ENCODE measurements at regions not wholly inside any gene's neighbourhood (a gene's known extent, or its start where the extent isn't known, plus 50 kb on each side); places are given as distances from the start of the nearest gene placed in this dataset.
A peak's percentile ranks its signal among the peaks of the same experiment; 100 is the strongest.

DNA sequence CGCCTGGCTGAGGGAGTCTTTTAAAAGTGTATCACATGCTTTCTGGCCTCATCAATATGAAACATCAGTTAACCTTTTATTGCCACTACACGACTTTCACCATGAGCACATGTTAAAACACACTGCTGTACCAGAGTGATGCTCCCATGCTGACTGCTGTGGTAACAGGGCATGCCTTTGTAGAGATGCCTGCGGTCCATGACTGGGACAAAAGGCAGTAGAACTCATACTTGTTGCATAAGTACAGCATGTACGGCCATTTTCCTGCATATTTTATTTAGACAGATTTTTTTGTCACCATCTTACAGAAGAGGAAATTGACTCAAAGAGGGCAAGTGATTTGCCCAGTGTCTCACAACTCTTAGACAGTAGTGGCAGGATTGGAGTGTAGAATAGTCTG lies 105.7 kb upstream of the ADAMTSL1 start:
- Histone ChIP-seq H2BK12ac (ENCODE audit: low read length in 2 of 2) (no peak overlapping the region), H3K4me2 (ENCODE audit: low read length, poor library complexity, severe bottlenecking) (no peak overlapping the region), H3K27ac (ENCODE audit: low read length, poor library complexity, severe bottlenecking) (no peak overlapping the region), H3K27me3 (ENCODE audit: control insufficient read depth in 1 of 2, insufficient read depth in 1 of 2, low read length in 2 of 2) (no peaks in the 10 kb centered on the region), H2BK120ac (ENCODE audit: low read depth, low read length) (no peak overlapping the region), H4K91ac (ENCODE audit: low read length) (no peak overlapping the region), H2AK5ac (ENCODE audit: low read length, severe bottlenecking) (no peak overlapping the region), H2BK5ac (ENCODE audit: low read depth, low read length, poor library complexity, severe bottlenecking) (no peak overlapping the region), H3K4me1 (ENCODE audit: control insufficient read depth, insufficient read depth, low read depth, low read length) (peaks cover 3% of the 10 kb centered on the region), H3K4ac (ENCODE audit: low read depth in 1 of 2, low read length in 2 of 2) (no peak overlapping the region), H2AFZ (ENCODE audit: low read depth, low read length) (no peak overlapping the region), H3K79me1 (replicated peaks; ENCODE audit: low read length, poor library complexity, severe bottlenecking) (no peaks in the 10 kb centered on the region), H3K18ac (ENCODE audit: low read depth in 1 of 2, low read length in 2 of 2) (no peak overlapping the region), H3K23ac (ENCODE audit: low read length in 2 of 2) (no peak overlapping the region), H3K9me3 (ENCODE audit: control insufficient read depth, low read length) (no peaks in the 10 kb centered on the region), H2BK15ac (ENCODE audit: low read depth, poor library complexity, severe bottlenecking) (no peak overlapping the region), H3K14ac (ENCODE audit: low read length in 2 of 2) (no peak overlapping the region), H4K8ac (ENCODE audit: low read length) (no peak overlapping the region), H3K36me3 (ENCODE audit: control insufficient read depth in 1 of 2, insufficient read depth in 2 of 2, low read depth in 1 of 2, low read length in 2 of 2) (no peaks in the 10 kb centered on the region), H3K4me3 (ENCODE audit: insufficient read depth in 1 of 2, low read depth in 1 of 2, low read length in 2 of 2) (no peak overlapping the region), H3K9ac (ENCODE audit: low read length) (no peak overlapping the region)
- 93% methylated on average over 3 of the region's 4 CpGs for WGBS
- DNase-seq, result no peak

DNA sequence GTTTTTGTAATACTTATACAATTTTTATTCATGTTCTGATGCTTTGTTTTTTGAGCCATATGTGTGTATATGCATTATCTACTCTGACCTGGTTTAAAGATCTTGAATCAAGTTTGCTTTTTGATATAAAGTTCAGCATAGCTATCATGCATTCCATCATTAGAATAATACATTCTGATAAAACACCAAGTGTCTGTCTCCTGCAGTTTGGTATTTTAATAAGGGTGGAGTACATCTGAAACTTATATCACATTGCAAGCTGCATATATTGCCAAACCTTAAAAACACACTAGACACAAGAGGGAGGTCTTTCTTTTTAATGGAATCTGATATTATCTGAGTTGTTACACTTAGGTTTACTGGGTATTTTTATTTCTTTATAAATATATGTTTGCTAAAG lies 102.8 kb upstream of the ADAMTSL1 start:
- H3K79me1 ChIP-seq (replicated peaks; ENCODE audit: low read length, poor library complexity, severe bottlenecking), result no peaks in the 10 kb centered on the region
- no peak overlapping the region for H2BK12ac ChIP-seq (ENCODE audit: low read length in 2 of 2)
- no peak overlapping the region for H3K4me2 ChIP-seq (ENCODE audit: low read length, poor library complexity, severe bottlenecking)
- no peak overlapping the region for H3K4me3 ChIP-seq (ENCODE audit: insufficient read depth in 1 of 2, low read depth in 1 of 2, low read length in 2 of 2)
- no peaks in the 10 kb centered on the region for H3K27me3 ChIP-seq (ENCODE audit: control insufficient read depth in 1 of 2, insufficient read depth in 1 of 2, low read length in 2 of 2)
- H3K14ac ChIP-seq (ENCODE audit: low read length in 2 of 2), result no peak overlapping the region
- H3K27ac ChIP-seq (ENCODE audit: low read length, poor library complexity, severe bottlenecking), result no peak overlapping the region
- H2AFZ ChIP-seq (ENCODE audit: low read depth, low read length), result no peak overlapping the region
- H3K9me3 ChIP-seq (ENCODE audit: control insufficient read depth, low read length), result no peaks in the 10 kb centered on the region
- no peak for DNase-seq
- H3K4me1 ChIP-seq (ENCODE audit: control insufficient read depth, insufficient read depth, low read depth, low read length), result no peaks in the 10 kb centered on the region
- no peak overlapping the region for H4K91ac ChIP-seq (ENCODE audit: low read length)
- H3K4ac ChIP-seq (ENCODE audit: low read depth in 1 of 2, low read length in 2 of 2), result no peak overlapping the region
- H3K23ac ChIP-seq (ENCODE audit: low read length in 2 of 2), result no peak overlapping the region
- no peak overlapping the region for H2BK5ac ChIP-seq (ENCODE audit: low read depth, low read length, poor library complexity, severe bottlenecking)
- H2BK15ac ChIP-seq (ENCODE audit: low read depth, poor library complexity, severe bottlenecking), result no peak overlapping the region
- H4K8ac ChIP-seq (ENCODE audit: low read length), result no peak overlapping the region
- H3K9ac ChIP-seq (ENCODE audit: low read length), result no peak overlapping the region
- H2AK5ac ChIP-seq (ENCODE audit: low read length, severe bottlenecking), result no peak overlapping the region
- H3K18ac ChIP-seq (ENCODE audit: low read depth in 1 of 2, low read length in 2 of 2), result no peak overlapping the region
- no peaks in the 10 kb centered on the region for H3K36me3 ChIP-seq (ENCODE audit: control insufficient read depth in 1 of 2, insufficient read depth in 2 of 2, low read depth in 1 of 2, low read length in 2 of 2)
- H2BK120ac ChIP-seq (ENCODE audit: low read depth, low read length), result no peak overlapping the region

DNA sequence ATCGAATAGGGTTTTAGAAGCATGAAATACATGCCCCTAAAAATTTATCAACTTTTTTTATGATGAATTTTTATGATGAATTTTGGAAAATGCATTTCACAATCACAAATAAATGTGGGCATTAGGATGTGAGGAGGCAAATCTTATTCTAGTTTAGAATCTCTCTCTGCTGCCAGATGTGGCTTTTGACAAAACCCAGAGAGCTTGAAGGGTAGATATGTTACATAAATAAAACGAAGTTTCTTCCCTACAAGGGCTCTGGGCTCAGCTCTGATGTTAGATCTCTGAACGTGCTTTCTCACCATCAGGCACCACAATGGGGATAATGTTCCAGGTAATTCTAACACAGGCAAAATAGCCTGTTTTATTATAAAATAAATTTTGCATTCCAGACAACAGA lies 102.3 kb upstream of the ADAMTSL1 start:
- Histone ChIP-seq H3K4ac (ENCODE audit: low read depth in 1 of 2, low read length in 2 of 2) (no peak overlapping the region), H3K9ac (ENCODE audit: low read length) (no peak overlapping the region), H3K14ac (ENCODE audit: low read length in 2 of 2) (no peak overlapping the region), H2AFZ (ENCODE audit: low read depth, low read length) (no peak overlapping the region), H3K27ac (ENCODE audit: low read length, poor library complexity, severe bottlenecking) (no peak overlapping the region), H2BK5ac (ENCODE audit: low read depth, low read length, poor library complexity, severe bottlenecking) (no peak overlapping the region), H4K8ac (ENCODE audit: low read length) (no peak overlapping the region), H2BK15ac (ENCODE audit: low read depth, poor library complexity, severe bottlenecking) (no peak overlapping the region), H3K4me3 (ENCODE audit: insufficient read depth in 1 of 2, low read depth in 1 of 2, low read length in 2 of 2) (no peak overlapping the region), H3K4me1 (ENCODE audit: control insufficient read depth, insufficient read depth, low read depth, low read length) (no peaks in the 10 kb centered on the region), H3K18ac (ENCODE audit: low read depth in 1 of 2, low read length in 2 of 2) (no peak overlapping the region), H4K91ac (ENCODE audit: low read length) (no peak overlapping the region), H3K9me3 (ENCODE audit: control insufficient read depth, low read length) (no peaks in the 10 kb centered on the region), H2AK5ac (ENCODE audit: low read length, severe bottlenecking) (no peak overlapping the region), H3K79me1 (replicated peaks; ENCODE audit: low read length, poor library complexity, severe bottlenecking) (no peaks in the 10 kb centered on the region), H3K36me3 (ENCODE audit: control insufficient read depth in 1 of 2, insufficient read depth in 2 of 2, low read depth in 1 of 2, low read length in 2 of 2) (no peaks in the 10 kb centered on the region), H3K4me2 (ENCODE audit: low read length, poor library complexity, severe bottlenecking) (no peak overlapping the region), H2BK120ac (ENCODE audit: low read depth, low read length) (no peak overlapping the region), H3K27me3 (ENCODE audit: control insufficient read depth in 1 of 2, insufficient read depth in 1 of 2, low read length in 2 of 2) (no peaks in the 10 kb centered on the region), H2BK12ac (ENCODE audit: low read length in 2 of 2) (no peak overlapping the region), H3K23ac (ENCODE audit: low read length in 2 of 2) (no peak overlapping the region)
- no peak for DNase-seq
- WGBS, result no CpG with 5 or more reads among the region's 3 CpGs

DNA sequence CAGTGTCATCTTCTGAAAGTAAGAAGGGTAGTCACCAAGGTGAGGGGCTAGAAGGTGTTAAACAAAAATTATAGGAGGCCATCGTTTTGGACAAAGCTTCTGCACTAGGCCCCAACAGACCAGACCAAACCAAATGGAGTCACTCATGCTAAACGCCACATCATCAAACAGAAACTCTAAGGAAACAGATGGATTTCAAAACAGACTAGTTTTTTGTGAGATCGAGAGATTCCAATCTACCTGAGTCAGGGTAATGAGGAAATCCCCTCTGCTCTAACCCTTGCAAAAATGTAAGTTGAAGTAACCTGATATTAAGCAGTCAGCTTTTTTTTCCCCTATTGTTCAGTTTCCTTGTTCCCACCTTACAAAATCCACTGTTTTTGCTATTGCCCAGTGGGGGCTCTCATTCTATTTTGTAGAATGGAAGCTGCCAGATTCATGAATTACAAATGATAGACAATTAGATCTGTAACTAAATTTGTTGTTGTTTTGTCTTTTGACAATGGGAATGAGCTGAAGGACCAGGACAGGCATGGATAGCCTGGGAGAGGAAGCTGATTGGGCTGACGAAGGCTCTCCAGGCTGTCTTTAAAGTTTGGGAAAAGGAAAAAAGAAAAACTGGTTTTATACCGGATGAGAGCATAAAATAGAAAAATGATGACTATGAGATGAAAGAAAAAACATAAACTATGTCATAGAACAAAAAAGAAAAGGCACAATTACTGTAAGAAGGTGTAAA lies 94.7 kb upstream of the ADAMTSL1 start:
- Histone ChIP-seq H3K36me3 (ENCODE audit: control insufficient read depth in 1 of 2, insufficient read depth in 2 of 2, low read depth in 1 of 2, low read length in 2 of 2) (no peaks in the 10 kb centered on the region), H3K79me1 (replicated peaks; ENCODE audit: low read length, poor library complexity, severe bottlenecking) (no peaks in the 10 kb centered on the region), H3K9ac (ENCODE audit: low read length) (no peak overlapping the region), H2BK120ac (ENCODE audit: low read depth, low read length) (no peak overlapping the region), H3K14ac (ENCODE audit: low read length in 2 of 2) (no peak overlapping the region), H2BK15ac (ENCODE audit: low read depth, poor library complexity, severe bottlenecking) (no peak overlapping the region), H2BK12ac (ENCODE audit: low read length in 2 of 2) (no peak overlapping the region), H3K4me3 (ENCODE audit: insufficient read depth in 1 of 2, low read depth in 1 of 2, low read length in 2 of 2) (no peak overlapping the region), H3K27ac (ENCODE audit: low read length, poor library complexity, severe bottlenecking) (peak overlapping the region; percentile 80), H3K18ac (ENCODE audit: low read depth in 1 of 2, low read length in 2 of 2) (no peak overlapping the region), H2BK5ac (ENCODE audit: low read depth, low read length, poor library complexity, severe bottlenecking) (peak overlapping the region; percentile 22), H4K91ac (ENCODE audit: low read length) (no peak overlapping the region), H3K4me1 (ENCODE audit: control insufficient read depth, insufficient read depth, low read depth, low read length) (peaks cover 1% of the 10 kb centered on the region), H2AFZ (ENCODE audit: low read depth, low read length) (no peak overlapping the region), H2AK5ac (ENCODE audit: low read length, severe bottlenecking) (peak overlapping the region; percentile 98), H3K23ac (ENCODE audit: low read length in 2 of 2) (no peak overlapping the region), H3K4ac (ENCODE audit: low read depth in 1 of 2, low read length in 2 of 2) (no peak overlapping the region), H4K8ac (ENCODE audit: low read length) (no peak overlapping the region), H3K4me2 (ENCODE audit: low read length, poor library complexity, severe bottlenecking) (no peak overlapping the region), H3K27me3 (ENCODE audit: control insufficient read depth in 1 of 2, insufficient read depth in 1 of 2, low read length in 2 of 2) (no peaks in the 10 kb centered on the region), H3K9me3 (ENCODE audit: control insufficient read depth, low read length) (no peaks in the 10 kb centered on the region)
- WGBS, result 80% methylated on average over 2 of the region's 5 CpGs
- peak; percentile 51 for DNase-seq
